HG03060 (cell line): ENCODE measurements at regions not wholly inside any gene's neighbourhood (a gene's known extent, or its start where the extent isn't known, plus 50 kb on each side); places are given as distances from the start of the nearest gene placed in this dataset.

Experiments used
- ATAC-seq: cut with Tn5 transposase; IDR thresholded peaks from one replicate; pipeline ENCODE4 v1.9.1; 2021; ENCODE audit warnings: low read depth, moderate number of reproducible peaks; ENCODE audit not compliant: unreplicated experiment

GRCh38 chr9:26026423-26027100, 348.3 kb upstream of the TUSC1 start:
- ATAC-seq, result no peak

GRCh38 chr9:26013199-26013598, 335.0 kb upstream of the TUSC1 start:
- no peak for ATAC-seq

- no peak for ATAC-seq
These were observed 334.6 kb upstream of the TUSC1 start for GRCh38 chr9:26012797-26013196.

GRCh38 chr9:25994605-25995004, 316.4 kb upstream of the TUSC1 start:
- ATAC-seq, result no peak

- ATAC-seq, result no peak
These were observed 312.1 kb upstream of the TUSC1 start for GRCh38 chr9:25990376-25990775.

- no peak for ATAC-seq
These were observed 297.4 kb upstream of the TUSC1 start for GRCh38 chr9:25975667-25976066.

- ATAC-seq, result peak; percentile 59
These were observed 286.0 kb upstream of the TUSC1 start for GRCh38 chr9:25964239-25964638.

- no peak for ATAC-seq
These were observed 281.9 kb upstream of the TUSC1 start for GRCh38 chr9:25960178-25960577.

- ATAC-seq, result no peak
These were observed 276.0 kb upstream of the TUSC1 start for GRCh38 chr9:25954209-25954608.

- ATAC-seq, result no peak
These were observed 269.9 kb upstream of the TUSC1 start for GRCh38 chr9:25948182-25948581.

- ATAC-seq, result no peak
These were observed 260.9 kb upstream of the TUSC1 start for GRCh38 chr9:25939126-25939525.

GRCh38 chr9:25936031-25936430, 257.8 kb upstream of the TUSC1 start:
- no peak for ATAC-seq

GRCh38 chr9:25935188-25935587, 256.9 kb upstream of the TUSC1 start:
- no peak for ATAC-seq

GRCh38 chr9:25918761-25919160, 240.5 kb upstream of the TUSC1 start:
- ATAC-seq, result no peak

- ATAC-seq, result no peak
These were observed 239.6 kb upstream of the TUSC1 start for GRCh38 chr9:25917731-25918362.

- ATAC-seq, result no peak
These were observed 235.6 kb upstream of the TUSC1 start for GRCh38 chr9:25913806-25914205.

- ATAC-seq, result no peak
These were observed 226.5 kb upstream of the TUSC1 start for GRCh38 chr9:25904701-25905100.

GRCh38 chr9:25891527-25891926, 213.3 kb upstream of the TUSC1 start:
- ATAC-seq, result no peak

- no peak for ATAC-seq
These were observed 211.4 kb upstream of the TUSC1 start for GRCh38 chr9:25889661-25890060.

- no peak for ATAC-seq
These were observed 198.0 kb upstream of the TUSC1 start for GRCh38 chr9:25876248-25876647.

- no peak for ATAC-seq
These were observed 186.3 kb upstream of the TUSC1 start for GRCh38 chr9:25864509-25864908.

GRCh38 chr9:25861421-25861820, 183.2 kb upstream of the TUSC1 start:
- ATAC-seq, result no peak
